ENCODE measurements at regions not wholly inside any gene's neighbourhood (a gene's known extent, or its start where the extent isn't known, plus 50 kb on each side); places are given as distances from the start of the nearest gene placed in this dataset.

- no peak for DNase-seq
Observed at GRCh38 chr12:118866346-118866745, 115.0 kb upstream of the SRRM4 start.

GRCh38 chr12:118870551-118870950 is 110.8 kb upstream of the SRRM4 start:
- DNase-seq = no peak

GRCh38 chr12:118874698-118875548 is 106.4 kb upstream of the SRRM4 start:
- no peak for DNase-seq

GRCh38 chr12:118880720-118881493 is 100.4 kb upstream of the SRRM4 start:
- DNase-seq = no peak

- DNase-seq = peak; percentile 1
Observed at GRCh38 chr12:118884226-118884625, 97.1 kb upstream of the SRRM4 start.

- DNase-seq = no peak
Observed at GRCh38 chr12:118900993-118901392, 80.3 kb upstream of the SRRM4 start.

GRCh38 chr12:118908811-118909210 is 72.5 kb upstream of the SRRM4 start:
- DNase-seq = no peak

GRCh38 chr12:118912697-118913270 is 68.6 kb upstream of the SRRM4 start:
- no peak for DNase-seq

- no peak for DNase-seq
Observed at GRCh38 chr12:118921761-118922160, 59.6 kb upstream of the SRRM4 start.

GRCh38 chr12:118922405-118922804 is 58.9 kb upstream of the SRRM4 start:
- DNase-seq = no peak

- no peak for DNase-seq
Observed at GRCh38 chr12:118925407-118925806, 55.9 kb upstream of the SRRM4 start.

- no peak for DNase-seq
Observed at GRCh38 chr12:118925826-118926225, 55.5 kb upstream of the SRRM4 start.

All from dermis blood vessel endothelial cell (primary cell).